Keratinocyte (primary cell): ENCODE measurements at regions not wholly inside any gene's neighbourhood (a gene's known extent, or its start where the extent isn't known, plus 50 kb on each side); places are given as distances from the start of the nearest gene placed in this dataset.

Experiments
- DNase-seq: peaks from one replicate; pipeline ENCODE4 v3.0.0-alpha.2; 2011; ENCODE audit warnings: low read depth, missing footprints, low spot score
- FAIRE-seq: peaks from 2 replicates; lab custom pipeline; 2011; peaks lifted over from hg19 to GRCh38; lab: Jason Lieb, UNC
- H2AFZ ChIP-seq: 2 replicates; pipeline ENCODE4 v1.6.0; 2012; ENCODE audit warnings: low read length, control low read depth, inconsistent platforms; ENCODE audit not compliant: control insufficient read depth
- H3K27ac ChIP-seq: 2 replicates; pipeline ENCODE4 v1.5.1; 2011; ENCODE audit warnings: low read length; ENCODE audit not compliant: control insufficient read depth, insufficient read depth
- H3K27me3 ChIP-seq: 3 replicates; pipeline ENCODE4 v1.6.0; 2011; ENCODE audit warnings: low read length; ENCODE audit not compliant: control insufficient read depth, insufficient read depth; ENCODE audit errors: extremely low read depth
- H3K36me3 ChIP-seq, 2 experiments: 2 replicates in 1 of 2; 3 replicates in 1 of 2; pipeline ENCODE4 v1.5.1; 2011; ENCODE audit warnings: low read length in 2 of 2, mild to moderate bottlenecking in 1 of 2; ENCODE audit not compliant: control insufficient read depth in 2 of 2, insufficient read depth in 2 of 2; ENCODE audit errors: extremely low read depth in 1 of 2
- H3K4me1 ChIP-seq: 3 replicates; pipeline ENCODE4 v1.5.1; 2011; ENCODE audit warnings: low read length; ENCODE audit not compliant: control insufficient read depth, insufficient read depth; ENCODE audit errors: extremely low read depth
- H3K4me2 ChIP-seq: 3 replicates; pipeline ENCODE4 v1.6.0; 2011; ENCODE audit warnings: low read depth, low read length; ENCODE audit not compliant: control insufficient read depth, insufficient read depth; ENCODE audit errors: extremely low read depth
- H3K4me3 ChIP-seq, 3 experiments: fragments of 200-600 bp in 1 of 3; sonication (generic) in 1 of 3; 2 replicates in 2 of 3; 3 replicates in 1 of 3; pipeline ENCODE4 v1.5.1; 2011 to 2016; ENCODE audit warnings: low read length in 3 of 3, mild to moderate bottlenecking in 3 of 3, control low read depth in 2 of 3, inconsistent platforms in 1 of 3, low read depth in 1 of 3, mixed read lengths in 1 of 3, mixed run types in 1 of 3, moderate library complexity in 1 of 3; ENCODE audit not compliant: control insufficient read depth in 2 of 3, insufficient read depth in 2 of 3; ENCODE audit errors: extremely low read depth in 1 of 3
- H3K79me2 ChIP-seq: 2 replicates; pipeline ENCODE4 v1.6.0; 2012; ENCODE audit warnings: low read length; ENCODE audit not compliant: control insufficient read depth, insufficient read depth
- H3K9ac ChIP-seq: 3 replicates; pipeline ENCODE4 v1.6.0; 2011; ENCODE audit warnings: low read length; ENCODE audit not compliant: control insufficient read depth, insufficient read depth; ENCODE audit errors: extremely low read depth
- H3K9me1 ChIP-seq: 3 replicates; pipeline ENCODE4 v1.6.0; 2011; ENCODE audit warnings: low read length; ENCODE audit not compliant: control insufficient read depth, insufficient read depth; ENCODE audit errors: extremely low read depth
- H3K9me3 ChIP-seq: 2 replicates; pipeline ENCODE4 v1.5.1; 2012; ENCODE audit warnings: low read depth, low read length; ENCODE audit not compliant: control insufficient read depth
- H4K20me1 ChIP-seq: 3 replicates; pipeline ENCODE4 v1.6.0; 2011; ENCODE audit warnings: low read length; ENCODE audit not compliant: control insufficient read depth, insufficient read depth; ENCODE audit errors: extremely low read depth
- EZH2 ChIP-seq: IDR thresholded peaks from one replicate; pipeline ENCODE4 v1.6.1; 2012; ENCODE audit warnings: inconsistent platforms, mild to moderate bottlenecking, low read length, moderate library complexity
- dilution Hi-C: fragments of 300-500 bp; cut with MboI; formaldehyde crosslinking; loops from one replicate; pipeline ENCODE4 v1.7.0; 2020; ENCODE audit warnings: low sequenced_read_pairs; ENCODE audit not compliant: extremely low pct_ligation_motif_present
- TF ChIP-seq, protein P1 (sequence below), 3 experiments: IDR thresholded peaks in 1 of 3; conservative IDR thresholded peaks in 1 of 3; optimal IDR thresholded peaks in 1 of 3; 2 replicates in 2 of 3; 3 replicates in 1 of 3; pipeline versions ENCODE3 to v1.5.1; 2011; ENCODE audit warnings: low read length in 3 of 3, mild to moderate bottlenecking in 3 of 3, moderate library complexity in 2 of 3, control low read depth in 1 of 3, inconsistent platforms in 1 of 3; ENCODE audit not compliant: insufficient read depth in 2 of 3; ENCODE audit errors: extremely low read depth in 1 of 3

GRCh38 chr21:20652846-20653245 lies 345.4 kb upstream of the NCAM2 start:
- no peaks in the 10 kb centered on the region for H3K79me2 ChIP-seq
- no peaks in the 10 kb centered on the region for H3K36me3 ChIP-seq
- no peak overlapping the region for H3K4me3 ChIP-seq
- dilution Hi-C loops = no loop called here
- H3K4me1 ChIP-seq = no peaks in the 10 kb centered on the region
- no peak for TF ChIP-seq EZH2
- TF ChIP-seq, protein P1, sequence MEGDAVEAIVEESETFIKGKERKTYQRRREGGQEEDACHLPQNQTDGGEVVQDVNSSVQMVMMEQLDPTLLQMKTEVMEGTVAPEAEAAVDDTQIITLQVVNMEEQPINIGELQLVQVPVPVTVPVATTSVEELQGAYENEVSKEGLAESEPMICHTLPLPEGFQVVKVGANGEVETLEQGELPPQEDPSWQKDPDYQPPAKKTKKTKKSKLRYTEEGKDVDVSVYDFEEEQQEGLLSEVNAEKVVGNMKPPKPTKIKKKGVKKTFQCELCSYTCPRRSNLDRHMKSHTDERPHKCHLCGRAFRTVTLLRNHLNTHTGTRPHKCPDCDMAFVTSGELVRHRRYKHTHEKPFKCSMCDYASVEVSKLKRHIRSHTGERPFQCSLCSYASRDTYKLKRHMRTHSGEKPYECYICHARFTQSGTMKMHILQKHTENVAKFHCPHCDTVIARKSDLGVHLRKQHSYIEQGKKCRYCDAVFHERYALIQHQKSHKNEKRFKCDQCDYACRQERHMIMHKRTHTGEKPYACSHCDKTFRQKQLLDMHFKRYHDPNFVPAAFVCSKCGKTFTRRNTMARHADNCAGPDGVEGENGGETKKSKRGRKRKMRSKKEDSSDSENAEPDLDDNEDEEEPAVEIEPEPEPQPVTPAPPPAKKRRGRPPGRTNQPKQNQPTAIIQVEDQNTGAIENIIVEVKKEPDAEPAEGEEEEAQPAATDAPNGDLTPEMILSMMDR (optimal IDR thresholded peaks at IDR 0.05 in 1 of 3, IDR thresholded peaks at IDR 0.05 in 1 of 3, conservative IDR thresholded peaks at IDR 0.05 in 1 of 3; ENCODE audit: extremely low read depth in 1 of 3, insufficient read depth in 2 of 3, low read length in 3 of 3) = no peak
- no peak overlapping the region for H3K27ac ChIP-seq
- H4K20me1 ChIP-seq = no peaks in the 10 kb centered on the region
- FAIRE-seq = no peak
- H3K9me3 ChIP-seq = no peaks in the 10 kb centered on the region
- no peak overlapping the region for H3K4me2 ChIP-seq
- no peak for DNase-seq
- no peaks in the 10 kb centered on the region for H3K9me1 ChIP-seq
- H3K27me3 ChIP-seq = no peaks in the 10 kb centered on the region
- H3K9ac ChIP-seq = no peak overlapping the region
- no peak overlapping the region for H2AFZ ChIP-seq

- Histone ChIP-seq H3K27me3 (no peaks in the 10 kb centered on the region), H3K36me3 (no peaks in the 10 kb centered on the region), H3K9me3 (no peaks in the 10 kb centered on the region), H3K27ac (no peak overlapping the region), H3K4me1 (no peaks in the 10 kb centered on the region), H3K9ac (no peak overlapping the region), H3K4me2 (no peak overlapping the region), H3K79me2 (no peaks in the 10 kb centered on the region), H2AFZ (no peak overlapping the region), H3K4me3 (no peak overlapping the region), H3K9me1 (no peaks in the 10 kb centered on the region), H4K20me1 (no peaks in the 10 kb centered on the region)
- dilution Hi-C loops = no loop called here
- no peak for TF ChIP-seq EZH2
- TF ChIP-seq, protein P1 (optimal IDR thresholded peaks at IDR 0.05 in 1 of 3, IDR thresholded peaks at IDR 0.05 in 1 of 3, conservative IDR thresholded peaks at IDR 0.05 in 1 of 3; ENCODE audit: extremely low read depth in 1 of 3, insufficient read depth in 2 of 3, low read length in 3 of 3) = no peak
- FAIRE-seq = no peak
- no peak for DNase-seq
Observed at GRCh38 chr21:20661246-20661645, 337.0 kb upstream of the NCAM2 start.
